H1 (cell line): ENCODE measurements at regions not wholly inside any gene's neighbourhood (a gene's known extent, or its start where the extent isn't known, plus 50 kb on each side); places are given as distances from the start of the nearest gene placed in this dataset.

ENCODE experiments used
- CTCF ChIA-PET: fragments of 300-600 bp; sonication (Branson Sonifier 250); formaldehyde crosslinking; loops from one replicate; lab custom pipeline; 2021; ENCODE audit not compliant: partially characterized antibody; lab: Charles Lee
- POLR2A ChIA-PET: fragments of 300-600 bp; sonication (Branson Sonifier 250); formaldehyde crosslinking; loops from one replicate; lab custom pipeline; 2021; ENCODE audit warnings: inconsistent platforms; ENCODE audit not compliant: partially characterized antibody; lab: Charles Lee
- DNase-seq, 2 experiments: peaks; one replicate each; pipeline versions ENCODE4 v3.0.0 to v3.0.0-alpha.2; 2010 to 2022; ENCODE audit warnings: low spot score in 2 of 2, low read depth in 1 of 2, mixed read lengths in 1 of 2
- FAIRE-seq: peaks from 2 replicates; lab custom pipeline; 2011; peaks lifted over from hg19 to GRCh38; lab: Jason Lieb, UNC
- H2AFZ ChIP-seq: 2 replicates; pipeline ENCODE4 v1.8.1; 2012; ENCODE audit warnings: low read length, inconsistent platforms
- H2AK5ac ChIP-seq: 2 replicates; pipeline ENCODE4 v1.6.1; 2013; ENCODE audit warnings: low read depth, low read length
- H2BK120ac ChIP-seq: replicated peaks from 2 replicates; pipeline ENCODE3; 2013; ENCODE audit warnings: low read depth, low read length, inconsistent platforms
- H2BK12ac ChIP-seq: 2 replicates; pipeline ENCODE4 v1.6.1; 2013; ENCODE audit warnings: low read depth, low read length
- H2BK15ac ChIP-seq: 2 replicates; pipeline ENCODE4 v1.6.1; 2013; ENCODE audit warnings: low read length
- H2BK20ac ChIP-seq: 2 replicates; pipeline ENCODE4 v1.6.1; 2013; ENCODE audit warnings: low read length
- H2BK5ac ChIP-seq: 2 replicates; pipeline ENCODE4 v1.6.1; 2013; ENCODE audit warnings: low read depth, low read length
- H3K14ac ChIP-seq: 2 replicates; pipeline ENCODE4 v1.6.1; 2013; ENCODE audit warnings: inconsistent platforms; ENCODE audit not compliant: insufficient read length
- H3K18ac ChIP-seq: 2 replicates; pipeline ENCODE4 v1.6.1; 2013; ENCODE audit warnings: low read length; ENCODE audit errors: extremely low read depth
- H3K23ac ChIP-seq: 2 replicates; pipeline ENCODE4 v1.6.1; 2013; ENCODE audit warnings: inconsistent platforms; ENCODE audit not compliant: insufficient read length
- H3K23me2 ChIP-seq: 2 replicates; pipeline ENCODE4 v1.6.1; 2013; ENCODE audit warnings: low read depth, low read length
- H3K27ac ChIP-seq: 2 replicates; pipeline ENCODE4 v1.6.1; 2011; ENCODE audit warnings: low read depth, low read length, inconsistent platforms
- H3K27me3 ChIP-seq, 4 experiments: replicated peaks in 1 of 4; 1 replicate in 1 of 4; 2 replicates in 3 of 4; pipeline versions ENCODE4 v1.6.1 to v1.8.1; 2011 to 2013; ENCODE audit warnings: low read length in 3 of 4, mild to moderate bottlenecking in 3 of 4, inconsistent platforms in 2 of 4, mixed read lengths in 2 of 4, moderate library complexity in 1 of 4; ENCODE audit not compliant: control insufficient read depth in 3 of 4, insufficient read depth in 3 of 4; ENCODE audit errors: extremely low read depth in 1 of 4
- H3K36me3 ChIP-seq, 4 experiments: 2 replicates each; pipeline versions ENCODE4 v1.6.1 to v1.8.1; 2011 to 2013; ENCODE audit warnings: mild to moderate bottlenecking in 4 of 4, low read length in 3 of 4, moderate library complexity in 2 of 4, control low read depth in 1 of 4, inconsistent platforms in 1 of 4; ENCODE audit not compliant: insufficient read depth in 4 of 4, control insufficient read depth in 2 of 4
- H3K4ac ChIP-seq: replicated peaks from 2 replicates; pipeline ENCODE3; 2013; ENCODE audit warnings: low read length, low read depth, mixed read lengths, inconsistent platforms; ENCODE audit not compliant: insufficient read length
- H3K4me1 ChIP-seq, 4 experiments: replicated peaks in 1 of 4; 1 replicate in 1 of 4; 2 replicates in 3 of 4; pipeline versions ENCODE4 v1.6.1 to v1.8.1; 2011 to 2013; ENCODE audit warnings: low read length in 3 of 4, inconsistent platforms in 2 of 4, mixed read lengths in 1 of 4; ENCODE audit not compliant: insufficient read depth in 4 of 4, control insufficient read depth in 3 of 4
- H3K4me2 ChIP-seq, 2 experiments: 2 replicates each; pipeline versions ENCODE4 v1.6.1 to v1.8.1; 2011 to 2013; ENCODE audit warnings: low read depth in 2 of 2, low read length in 2 of 2, control low read depth in 1 of 2, inconsistent platforms in 1 of 2, mild to moderate bottlenecking in 1 of 2; ENCODE audit not compliant: insufficient read depth in 1 of 2
- H3K4me3 ChIP-seq, 4 experiments: fragments of 200-600, 300-600 bp in 1 of 4; sonication (generic), shearing (Covaris generic), sonication (Bioruptor Twin) in 1 of 4; 2 replicates each; pipeline versions ENCODE4 v1.5.1 to v1.8.1; 2011 to 2016; ENCODE audit warnings: low read length in 4 of 4, low read depth in 3 of 4, control low read depth in 2 of 4, inconsistent platforms in 2 of 4, mild to moderate bottlenecking in 2 of 4, mixed read lengths in 1 of 4, moderate library complexity in 1 of 4; ENCODE audit not compliant: insufficient read depth in 2 of 4; ENCODE audit errors: extremely low read depth in 1 of 4
- H3K56ac ChIP-seq: replicated peaks from 2 replicates; pipeline ENCODE3; 2013; ENCODE audit warnings: low read depth, mild to moderate bottlenecking, mixed read lengths, low read length, inconsistent platforms; ENCODE audit not compliant: insufficient read length
- H3K79me1 ChIP-seq: 2 replicates; pipeline ENCODE4 v1.6.1; 2013; ENCODE audit warnings: low read depth, low read length, control low read depth
- H3K79me2 ChIP-seq, 2 experiments: 2 replicates each; pipeline versions ENCODE4 v1.6.1 to v1.8.1; 2012 to 2013; ENCODE audit warnings: low read length in 2 of 2, mild to moderate bottlenecking in 2 of 2, inconsistent platforms in 1 of 2; ENCODE audit not compliant: insufficient read depth in 2 of 2, control insufficient read depth in 1 of 2
- H3K9ac ChIP-seq, 4 experiments: replicated peaks in 1 of 4; 1 replicate in 1 of 4; 2 replicates in 3 of 4; pipeline versions ENCODE4 v1.6.1 to v1.8.1; 2011 to 2013; ENCODE audit warnings: low read depth in 3 of 4, low read length in 3 of 4, control low read depth in 2 of 4, mild to moderate bottlenecking in 2 of 4, moderate library complexity in 2 of 4, inconsistent platforms in 1 of 4; ENCODE audit errors: extremely low read depth in 1 of 4
- H3K9me3 ChIP-seq, 2 experiments: 2 replicates each; pipeline versions ENCODE4 v1.6.1 to v1.8.1; 2012 to 2013; ENCODE audit warnings: mild to moderate bottlenecking in 2 of 2, moderate library complexity in 2 of 2, control low read depth in 1 of 2, inconsistent platforms in 1 of 2, low read depth in 1 of 2, low read length in 1 of 2, mixed read lengths in 1 of 2; ENCODE audit not compliant: insufficient read depth in 2 of 2
- H4K20me1 ChIP-seq, 2 experiments: replicated peaks in 1 of 2; 2 replicates each; pipeline versions ENCODE3 to v1.8.1; 2011 to 2013; ENCODE audit warnings: inconsistent platforms in 2 of 2, low read length in 2 of 2, mild to moderate bottlenecking in 1 of 2; ENCODE audit not compliant: insufficient read depth in 2 of 2, control insufficient read depth in 1 of 2
- H4K5ac ChIP-seq: 2 replicates; pipeline ENCODE4 v1.6.1; 2013; ENCODE audit warnings: low read length, low read depth, mixed read lengths, inconsistent platforms; ENCODE audit not compliant: insufficient read length
- H4K8ac ChIP-seq: 2 replicates; pipeline ENCODE4 v1.8.0; 2013; ENCODE audit warnings: mild to moderate bottlenecking, moderate library complexity, low read length, inconsistent platforms; ENCODE audit not compliant: insufficient read depth; ENCODE audit errors: extremely low read depth
- H4K91ac ChIP-seq: replicated peaks from 2 replicates; pipeline ENCODE3; 2013; ENCODE audit warnings: low read length, mixed read lengths, inconsistent platforms; ENCODE audit not compliant: insufficient read length
- CEBPB ChIP-seq: IDR thresholded peaks from 2 replicates; pipeline ENCODE4 v1.6.1; 2012; ENCODE audit warnings: low read depth, low read length
- EGR1 ChIP-seq: IDR thresholded peaks from 2 replicates; pipeline ENCODE4 v1.6.1; 2011; ENCODE audit warnings: low read depth, low read length, borderline replicate concordance
- EP300 ChIP-seq, 2 experiments: IDR thresholded peaks; 1 replicate in 1 of 2; 2 replicates in 1 of 2; pipeline ENCODE4 v1.6.1; 2011 to 2012; ENCODE audit warnings: low read depth in 2 of 2, low read length in 2 of 2, mild to moderate bottlenecking in 2 of 2, borderline replicate concordance in 1 of 2, inconsistent platforms in 1 of 2, moderate library complexity in 1 of 2
- PHF8 ChIP-seq: fragments of 200-600 bp; sonication (generic); conservative IDR thresholded peaks from 2 replicates; pipeline ENCODE4 v1.7.1; 2012; ENCODE audit warnings: low read depth, mild to moderate bottlenecking, inconsistent platforms, low read length, moderate library complexity
- RAD21 ChIP-seq, 2 experiments: IDR thresholded peaks in 1 of 2; conservative IDR thresholded peaks in 1 of 2; 2 replicates each; pipeline ENCODE4 v1.6.1; 2011; ENCODE audit warnings: low read depth in 2 of 2, low read length in 2 of 2, improper control_type of control experiment in 1 of 2, inconsistent platforms in 1 of 2, mild to moderate bottlenecking in 1 of 2, moderate library complexity in 1 of 2
- RFX5 ChIP-seq: IDR thresholded peaks from 2 replicates; pipeline ENCODE4 v1.6.1; 2011; ENCODE audit warnings: low read depth, low read length, improper control_type of control experiment, borderline replicate concordance
- SAP30 ChIP-seq: fragments of 300-600 bp; sonication (generic); IDR thresholded peaks from 2 replicates; pipeline ENCODE4 v1.7.1; 2012; ENCODE audit warnings: low read length, moderate library complexity, mild to moderate bottlenecking, inconsistent platforms; ENCODE audit not compliant: insufficient read depth, insufficient replicate concordance
- SRF ChIP-seq: IDR thresholded peaks from 2 replicates; pipeline ENCODE4 v1.6.1; 2011; ENCODE audit warnings: mild to moderate bottlenecking, low read depth, low read length, moderate library complexity
- TCF12 ChIP-seq: IDR thresholded peaks from 2 replicates; pipeline ENCODE4 v1.6.1; 2011; ENCODE audit warnings: low read depth, mild to moderate bottlenecking, low read length
- WGBS, 2 experiments: shearing (Covaris generic) in 1 of 2; methylation state at CpG; one replicate each; pipeline versions ENCODE4 v1.1.6 to v1.1.7; 2013 to 2015; ENCODE audit warnings: low lambda C conversion rate in 2 of 2, mixed read lengths in 2 of 2, inconsistent platforms in 1 of 2, low coverage in 1 of 2, missing lambda C conversion rate in 1 of 2; ENCODE audit not compliant: insufficient replicate concordance in 2 of 2, insufficient coverage in 1 of 2, insufficient read length in 1 of 2; ENCODE audit errors: extremely low coverage in 1 of 2, missing lambda C conversion rate in 1 of 2; 5-methylcytosine and 5-hydroxymethylcytosine counted together
- TF ChIP-seq, protein P1 (sequence below), 3 experiments: IDR thresholded peaks; 1 replicate in 2 of 3; 2 replicates in 1 of 3; pipeline versions ENCODE4 v1.5.1 to v1.6.1; 2011; ENCODE audit warnings: low read length in 3 of 3, mild to moderate bottlenecking in 3 of 3, inconsistent platforms in 2 of 3, low read depth in 1 of 3, moderate library complexity in 1 of 3; ENCODE audit not compliant: insufficient read depth in 1 of 3; ENCODE audit errors: control extremely low read depth in 1 of 3

DNA sequence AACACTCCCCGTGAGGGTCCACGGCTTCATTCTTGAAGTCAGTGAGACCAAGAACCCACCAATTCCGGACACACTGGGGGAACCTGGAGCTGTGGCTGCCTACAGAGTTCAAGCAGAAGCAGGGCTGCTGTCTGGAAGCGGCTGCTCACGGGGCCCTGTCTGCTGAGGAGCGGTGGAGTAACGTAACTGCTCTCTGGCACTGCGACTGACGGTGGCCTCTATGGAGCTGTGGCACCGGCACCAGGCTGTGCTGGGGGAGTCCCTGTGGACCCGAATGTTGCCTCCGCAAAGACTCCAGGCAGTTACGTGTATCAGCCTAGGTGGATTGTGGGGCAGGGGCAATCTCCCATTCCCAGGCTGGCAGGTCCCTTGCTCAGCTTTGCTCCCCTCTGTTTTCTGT is 703.3 kb upstream of the FRG1 start:
- no peak overlapping the region for H3K18ac ChIP-seq
- H2BK12ac ChIP-seq = no peak overlapping the region
- POLR2A ChIA-PET = no interaction called here
- no peak overlapping the region for H2BK5ac ChIP-seq
- H3K9ac ChIP-seq = no peak overlapping the region
- no peak overlapping the region for H3K27ac ChIP-seq
- DNase-seq = no peak
- 95% methylated on average over 13 of the region's 13 CpGs; no CpG with 5 or more reads in 1 of the 2 experiments for WGBS, 2 experiments
- no peaks in the 10 kb centered on the region for H3K4me1 ChIP-seq
- no peak overlapping the region for H4K91ac ChIP-seq
- H4K5ac ChIP-seq = no peak overlapping the region
- H3K23me2 ChIP-seq = no peaks in the 10 kb centered on the region
- peaks cover 0 to 3% of the 10 kb centered on the region in 2 experiments; a peak in 1 of 4 replicates for H3K9me3 ChIP-seq
- no peak overlapping the region for H2AK5ac ChIP-seq
- H3K23ac ChIP-seq = no peak overlapping the region
- peak overlapping the region; percentile 29; the same call in 1 of the 2 replicates for H2AFZ ChIP-seq
- no peaks in the 10 kb centered on the region for H3K79me2 ChIP-seq
- H2BK15ac ChIP-seq = no peak overlapping the region
- H3K4me3 ChIP-seq = no peak overlapping the region
- H4K20me1 ChIP-seq = no peaks in the 10 kb centered on the region
- no peak overlapping the region for H2BK120ac ChIP-seq
- no peak overlapping the region for H4K8ac ChIP-seq
- CTCF ChIA-PET = no interaction called here
- no peak overlapping the region for H3K14ac ChIP-seq
- no peak overlapping the region for H2BK20ac ChIP-seq
- FAIRE-seq = no peak
- no peaks in the 10 kb centered on the region for H3K79me1 ChIP-seq
- H3K36me3 ChIP-seq = no peaks in the 10 kb centered on the region
- H3K56ac ChIP-seq = no peak overlapping the region
- H3K27me3 ChIP-seq = no peaks in the 10 kb centered on the region
- H3K4me2 ChIP-seq = no peak overlapping the region
- H3K4ac ChIP-seq = no peak overlapping the region
- TF ChIP-seq RAD21 (IDR thresholded peaks at IDR 0.05 in 1 of 2, conservative IDR thresholded peaks at IDR 0.05 in 1 of 2; ENCODE audit: low read depth in 2 of 2, low read length in 2 of 2) (no peak), SAP30 (no peak), PHF8 (no peak), SRF (no peak), RFX5 (no peak), EP300 (IDR thresholded peaks at IDR 0.05; ENCODE audit: borderline replicate concordance in 1 of 2, low read depth in 2 of 2, low read length in 2 of 2) (no peak), CEBPB (no peak), EGR1 (no peak), TCF12 (no peak)
- TF ChIP-seq, protein P1, sequence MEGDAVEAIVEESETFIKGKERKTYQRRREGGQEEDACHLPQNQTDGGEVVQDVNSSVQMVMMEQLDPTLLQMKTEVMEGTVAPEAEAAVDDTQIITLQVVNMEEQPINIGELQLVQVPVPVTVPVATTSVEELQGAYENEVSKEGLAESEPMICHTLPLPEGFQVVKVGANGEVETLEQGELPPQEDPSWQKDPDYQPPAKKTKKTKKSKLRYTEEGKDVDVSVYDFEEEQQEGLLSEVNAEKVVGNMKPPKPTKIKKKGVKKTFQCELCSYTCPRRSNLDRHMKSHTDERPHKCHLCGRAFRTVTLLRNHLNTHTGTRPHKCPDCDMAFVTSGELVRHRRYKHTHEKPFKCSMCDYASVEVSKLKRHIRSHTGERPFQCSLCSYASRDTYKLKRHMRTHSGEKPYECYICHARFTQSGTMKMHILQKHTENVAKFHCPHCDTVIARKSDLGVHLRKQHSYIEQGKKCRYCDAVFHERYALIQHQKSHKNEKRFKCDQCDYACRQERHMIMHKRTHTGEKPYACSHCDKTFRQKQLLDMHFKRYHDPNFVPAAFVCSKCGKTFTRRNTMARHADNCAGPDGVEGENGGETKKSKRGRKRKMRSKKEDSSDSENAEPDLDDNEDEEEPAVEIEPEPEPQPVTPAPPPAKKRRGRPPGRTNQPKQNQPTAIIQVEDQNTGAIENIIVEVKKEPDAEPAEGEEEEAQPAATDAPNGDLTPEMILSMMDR (IDR thresholded peaks at IDR 0.05; ENCODE audit: control extremely low read depth in 1 of 3, insufficient read depth in 1 of 3, low read depth in 1 of 3, low read length in 3 of 3) = no peak
